HPDE6-E6E7 (cell line): ENCODE measurements at regions not wholly inside any gene's neighbourhood (a gene's known extent, or its start where the extent isn't known, plus 50 kb on each side); places are given as distances from the start of the nearest gene placed in this dataset.

Source experiments
- DNase-seq: peaks from one replicate; pipeline ENCODE4 v3.0.0; 2011; ENCODE audit warnings: missing footprints; ENCODE audit errors: extremely low spot score

DNA sequence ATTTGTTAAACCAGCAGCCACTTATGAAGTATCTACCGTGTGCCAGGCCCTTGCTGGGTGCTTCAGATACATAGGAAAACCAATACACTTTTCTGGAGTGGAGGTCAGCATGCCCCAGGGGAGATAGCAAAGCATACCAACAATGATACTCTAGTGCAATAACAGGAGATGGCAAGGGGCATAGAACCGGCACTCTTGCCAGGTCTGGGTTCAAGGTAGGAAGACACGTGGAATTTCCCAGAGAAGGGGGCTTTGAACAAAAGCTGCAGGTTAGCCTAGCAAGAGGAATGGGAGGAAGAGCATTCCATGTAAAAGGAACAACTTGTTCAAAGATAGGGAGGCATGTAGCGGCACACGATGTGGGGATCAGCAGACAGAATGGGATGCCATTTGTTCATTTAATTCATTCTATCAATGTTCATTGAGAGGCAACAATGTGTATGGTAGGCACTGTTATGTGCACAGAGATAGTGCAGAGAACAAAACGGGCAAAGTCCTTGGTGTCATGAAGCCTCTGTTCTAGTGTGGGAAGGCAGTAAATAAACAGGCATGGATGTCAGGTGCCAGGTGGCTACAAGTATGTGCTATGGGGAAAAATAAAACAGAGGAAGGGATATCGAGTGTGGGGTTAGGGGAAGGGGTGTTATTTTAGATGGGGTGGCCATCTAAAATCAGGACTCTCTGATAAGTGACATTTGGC is 162.6 kb upstream of the E2F8 start:
- no peak for DNase-seq

DNA sequence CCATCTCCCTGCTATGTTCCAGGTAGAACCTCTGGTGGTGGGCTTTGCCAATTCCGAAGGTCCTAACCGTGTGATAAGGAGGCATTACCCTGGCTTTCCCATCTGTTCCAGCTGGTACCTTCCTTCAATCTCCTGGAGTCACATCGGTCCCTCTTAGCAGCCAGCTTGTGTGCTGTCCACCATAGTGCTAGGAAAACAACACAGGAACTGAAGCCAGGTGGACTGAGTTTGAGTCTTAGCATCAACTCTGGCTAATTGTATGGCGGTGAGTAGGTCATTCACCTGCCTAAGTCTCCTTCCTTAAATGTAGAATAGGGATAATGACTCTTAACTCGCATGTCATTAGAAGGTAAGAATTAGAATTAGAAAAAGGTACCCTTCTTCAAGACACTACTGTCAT is 159.6 kb upstream of the E2F8 start:
- DNase-seq, result no peak

DNA sequence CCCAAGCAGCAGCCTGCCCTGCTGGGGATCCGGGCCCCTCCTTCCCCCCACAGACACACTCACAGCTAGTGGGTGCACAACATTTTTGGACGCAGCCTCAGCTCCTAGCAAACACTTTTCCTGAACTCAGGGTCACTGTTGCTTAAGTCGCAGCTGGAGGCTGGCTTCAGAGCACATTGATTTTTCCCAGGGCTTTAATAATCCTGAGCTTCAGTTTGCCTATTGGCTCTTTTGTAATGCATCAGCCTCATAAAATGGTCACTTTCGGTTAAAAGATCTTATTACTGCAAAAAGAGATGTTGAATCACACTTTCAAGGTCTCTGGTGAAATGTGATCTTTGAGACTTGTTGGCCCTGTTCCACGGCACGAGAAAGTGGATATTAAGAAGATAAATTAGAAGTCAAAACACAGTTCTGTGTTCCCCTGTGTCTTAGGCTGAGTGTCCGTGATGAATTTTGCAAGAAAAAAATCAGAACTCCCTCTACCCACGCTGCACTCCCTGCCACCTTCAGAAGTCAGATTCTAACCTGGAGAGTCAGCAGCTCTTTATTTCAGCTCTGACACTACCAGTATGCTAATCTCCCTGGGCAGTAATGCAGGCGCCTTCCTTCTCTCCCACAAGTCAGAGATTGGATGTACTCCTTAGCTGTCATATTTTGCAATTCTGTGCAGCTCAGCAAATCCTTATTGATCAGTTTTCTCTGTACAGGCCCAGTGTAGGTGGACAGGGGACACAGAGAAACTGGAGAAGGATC is 158.2 kb upstream of the E2F8 start:
- no peak for DNase-seq

DNA sequence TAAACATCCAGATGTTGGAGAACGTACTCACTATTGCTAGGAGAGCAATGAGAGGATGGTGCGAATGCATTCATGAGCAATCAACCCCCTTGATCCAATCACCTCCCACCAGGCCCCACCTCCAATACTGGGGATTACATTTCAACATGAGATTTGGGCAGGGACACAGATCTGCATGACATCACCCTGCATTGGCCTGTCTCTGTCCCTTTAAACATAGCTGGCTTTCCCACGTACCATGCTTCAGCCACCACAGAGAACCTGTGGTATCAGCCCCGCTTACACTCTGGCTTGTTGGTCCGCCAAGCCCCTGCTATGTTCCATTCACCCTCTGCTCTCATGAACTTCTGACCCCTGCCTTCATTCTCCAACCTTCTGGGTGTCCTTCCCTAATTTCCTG is 157.5 kb upstream of the E2F8 start:
- DNase-seq, result no peak

DNA sequence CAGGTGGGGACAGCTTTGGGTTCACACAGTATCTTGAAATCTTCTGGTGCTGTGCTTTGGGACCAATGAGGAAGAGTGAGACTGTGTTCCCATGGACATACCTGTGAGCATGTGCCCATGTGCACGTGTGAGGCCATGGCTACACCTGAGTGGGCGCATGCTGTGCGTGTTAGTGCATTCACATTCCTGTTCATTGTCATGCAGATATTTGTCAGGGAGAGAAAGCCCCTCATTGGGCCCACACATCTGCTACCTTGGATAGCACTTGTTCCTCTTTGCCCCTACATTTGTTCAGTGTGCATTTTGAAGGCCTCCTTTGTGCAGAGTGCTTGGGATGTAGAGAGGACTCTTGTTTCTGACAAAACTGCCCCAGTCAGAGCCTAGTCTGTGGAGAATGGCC is 154.3 kb upstream of the E2F8 start:
- DNase-seq, result no peak

DNA sequence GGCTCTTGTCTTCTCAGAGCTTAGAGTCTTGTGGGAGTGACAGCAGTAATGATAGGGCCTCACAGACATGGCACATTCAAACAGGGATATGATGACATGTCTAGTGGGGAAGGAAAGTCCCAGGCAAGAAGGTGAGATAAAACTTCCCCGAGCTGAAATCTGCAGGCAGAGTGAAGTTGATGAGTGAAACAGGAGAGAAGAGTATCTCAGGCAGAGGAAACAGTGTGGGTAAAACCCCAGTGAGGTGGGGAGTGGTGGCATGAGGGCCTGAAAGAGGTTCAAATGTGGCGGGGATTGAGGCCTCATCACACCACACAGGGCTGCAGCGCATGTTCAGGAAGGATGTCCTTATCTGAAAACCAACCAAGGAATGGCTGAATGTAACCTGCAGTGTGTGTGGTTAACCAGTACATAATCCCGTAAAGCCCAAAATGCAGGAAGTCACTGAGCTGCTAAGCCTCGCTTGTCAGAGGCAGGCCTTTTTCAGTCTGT is 153.8 kb upstream of the E2F8 start:
- DNase-seq, result no peak

DNA sequence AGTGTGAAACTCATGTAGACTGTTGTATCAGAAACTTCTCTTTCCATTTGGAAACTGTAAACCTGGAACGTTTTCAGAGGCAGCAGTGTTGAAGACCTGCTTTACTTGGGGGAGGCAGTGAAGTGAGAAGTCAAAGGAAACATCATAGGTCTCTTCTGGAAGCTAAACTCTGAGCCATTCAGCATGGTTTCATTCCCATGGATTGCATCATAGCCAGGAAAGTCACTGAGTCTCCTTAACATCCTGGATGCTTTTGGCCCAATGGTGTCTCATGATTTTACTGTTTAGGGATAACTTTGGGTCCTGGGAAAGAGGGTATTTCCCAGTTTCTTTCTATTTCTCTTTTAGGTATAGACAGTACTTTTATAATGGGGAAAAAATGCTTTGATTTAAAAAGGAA is 153.2 kb upstream of the E2F8 start:
- no peak for DNase-seq

DNA sequence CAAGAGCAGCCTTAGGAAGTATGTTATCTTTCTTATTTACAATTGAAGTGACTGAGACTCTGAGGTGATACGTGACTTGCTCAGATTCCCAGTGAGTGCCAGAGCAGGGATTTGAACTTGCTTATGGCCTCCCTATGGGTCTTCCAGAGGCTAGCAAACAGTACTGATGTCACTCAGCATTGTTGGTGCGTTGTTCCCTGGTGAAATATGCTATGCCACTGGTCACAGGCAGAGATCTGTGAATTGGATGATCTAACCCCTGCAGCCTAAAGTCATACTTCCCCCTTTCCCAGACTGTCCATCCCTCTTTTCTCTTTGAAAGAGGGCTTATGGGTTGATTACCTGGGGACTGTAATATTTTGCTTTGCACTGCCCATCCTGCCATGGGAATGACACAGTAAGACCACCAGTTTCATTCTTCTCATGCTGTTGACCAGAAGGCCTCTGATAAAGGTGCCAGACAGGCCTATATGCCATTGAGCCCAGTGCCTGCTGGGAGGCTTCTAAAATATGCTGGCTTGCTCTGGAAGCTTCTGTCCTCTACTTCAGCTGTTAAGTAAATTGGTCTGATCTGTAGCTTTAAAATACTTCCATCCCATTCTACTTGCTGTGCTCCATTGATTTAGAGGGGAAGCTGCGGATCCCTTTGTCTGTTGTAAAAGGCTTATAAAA is 152.2 kb upstream of the E2F8 start:
- DNase-seq, result no peak

DNA sequence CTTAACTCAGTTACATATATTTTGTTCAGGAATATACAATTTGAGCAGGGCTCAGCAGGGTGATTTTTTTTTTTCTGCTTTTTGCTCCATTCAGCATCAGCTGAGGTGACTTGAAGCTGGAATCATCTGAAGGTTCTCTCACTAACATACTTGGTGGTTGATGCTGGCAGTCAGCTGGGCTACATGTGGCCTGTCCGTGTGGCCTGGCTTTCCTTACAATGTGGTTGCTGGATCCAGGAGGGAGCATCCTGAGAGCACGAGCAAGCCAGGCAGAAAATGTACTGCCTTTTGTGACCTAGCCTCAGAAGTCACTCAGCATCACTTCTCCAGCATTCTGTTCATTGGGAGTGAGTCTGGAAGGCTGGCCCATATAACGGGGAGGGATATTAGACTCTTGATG is 151.6 kb upstream of the E2F8 start:
- no peak for DNase-seq

DNA sequence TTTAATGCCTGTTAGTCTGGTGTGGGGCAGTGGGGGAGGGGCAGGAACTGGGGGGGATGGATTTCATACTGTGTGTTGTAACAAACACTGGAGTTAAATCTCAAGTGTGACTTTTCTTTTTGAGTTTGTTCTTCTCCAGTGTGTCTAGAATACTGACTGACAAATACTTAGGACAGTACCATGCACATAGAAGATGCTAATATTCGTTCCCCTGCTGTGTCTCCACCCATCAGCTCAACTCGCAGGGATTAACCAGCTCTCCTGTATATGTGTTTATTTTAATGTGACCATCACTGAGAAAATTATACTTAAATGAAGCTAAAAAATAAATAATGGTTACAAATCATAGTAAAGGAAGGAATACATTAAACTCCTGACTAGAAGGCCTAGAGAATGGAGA is 150.9 kb upstream of the E2F8 start:
- DNase-seq, result no peak

DNA sequence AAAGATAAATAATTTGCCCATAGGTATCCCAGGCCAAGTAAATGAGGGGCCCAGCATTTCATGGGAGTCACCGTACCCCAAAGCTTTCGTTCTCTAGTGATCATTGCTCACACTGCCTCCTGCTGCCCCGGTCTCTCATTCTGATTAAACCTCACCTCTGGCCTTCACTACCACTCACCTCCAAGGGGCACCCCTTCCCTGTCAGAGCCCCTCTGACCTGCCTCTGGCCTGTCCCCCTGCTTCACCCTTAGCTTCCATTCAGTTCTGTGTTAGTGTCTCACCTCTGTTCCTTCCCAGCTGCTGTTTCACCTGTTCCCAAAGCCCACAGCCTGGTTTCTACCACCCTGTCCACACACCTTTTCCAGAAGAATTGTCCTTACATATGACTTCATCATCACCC is 150.3 kb upstream of the E2F8 start:
- DNase-seq, result no peak

DNA sequence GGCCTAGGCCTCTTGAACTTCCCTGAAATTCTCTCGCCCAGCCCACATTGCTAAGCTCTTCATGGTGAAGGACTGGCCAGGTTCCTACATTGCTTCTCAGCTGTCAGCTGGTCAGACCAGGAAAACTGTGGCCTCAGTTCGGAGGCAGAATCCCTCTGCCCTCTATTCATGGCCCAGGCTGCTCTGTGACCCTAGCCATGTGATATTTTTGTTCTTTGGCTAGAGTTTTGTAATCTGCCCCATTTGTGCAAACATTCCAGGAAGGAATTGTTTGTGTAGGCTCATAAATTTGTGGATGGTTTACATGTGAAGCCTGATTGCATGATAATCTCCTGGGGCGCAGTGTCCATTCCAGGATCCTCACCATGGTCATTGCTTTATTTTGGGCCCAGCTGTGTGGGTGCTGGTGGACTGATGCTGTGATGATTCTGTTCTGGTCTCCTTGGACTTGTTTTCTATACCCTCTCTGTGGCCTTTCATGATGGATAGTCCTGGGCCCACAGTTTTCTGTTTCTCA is 149.1 kb upstream of the E2F8 start:
- no peak for DNase-seq

DNA sequence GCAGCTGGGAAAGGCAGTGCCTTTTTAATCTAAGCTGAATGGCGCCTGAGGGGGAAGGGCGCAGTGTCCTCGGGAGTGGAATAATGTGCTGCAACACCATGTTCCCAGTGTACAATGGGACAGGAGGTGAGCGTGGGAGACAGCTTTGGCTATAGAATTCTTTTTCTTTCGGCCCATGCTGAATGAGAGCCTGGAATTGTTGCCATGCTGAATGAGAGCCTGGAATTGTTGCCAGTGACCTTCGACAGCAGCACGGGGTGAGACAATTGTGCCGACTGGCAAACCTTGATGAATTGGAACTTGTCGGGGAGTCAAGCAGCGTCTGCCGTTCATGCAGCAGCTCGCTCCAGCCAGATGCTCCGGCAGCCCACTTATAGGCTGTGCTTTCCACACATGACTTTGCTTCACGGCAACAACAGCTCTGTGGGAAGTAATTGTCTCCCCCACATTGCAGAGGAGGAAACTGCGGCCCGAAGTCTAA is 141.4 kb upstream of the E2F8 start:
- DNase-seq, result no peak

DNA sequence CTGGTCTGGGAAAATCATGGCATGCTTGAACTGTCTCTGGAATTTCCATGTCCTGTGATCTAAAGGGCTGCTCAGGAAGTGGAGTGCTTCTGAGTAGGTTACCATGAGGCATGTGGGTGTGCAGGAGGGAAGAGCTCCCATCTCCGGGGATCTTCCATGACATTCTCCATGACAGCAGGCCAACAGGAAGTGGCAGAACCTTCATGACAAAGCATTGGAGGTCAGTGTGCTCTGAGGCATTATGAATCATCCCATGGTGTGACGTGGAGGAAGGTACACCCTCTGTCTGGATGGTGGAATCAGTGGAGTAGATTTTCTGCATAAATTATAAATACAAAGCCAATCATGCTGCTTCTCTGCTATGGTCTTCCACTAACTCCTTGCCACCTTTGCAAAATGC is 139.6 kb upstream of the E2F8 start:
- DNase-seq, result peak; percentile 65

DNA sequence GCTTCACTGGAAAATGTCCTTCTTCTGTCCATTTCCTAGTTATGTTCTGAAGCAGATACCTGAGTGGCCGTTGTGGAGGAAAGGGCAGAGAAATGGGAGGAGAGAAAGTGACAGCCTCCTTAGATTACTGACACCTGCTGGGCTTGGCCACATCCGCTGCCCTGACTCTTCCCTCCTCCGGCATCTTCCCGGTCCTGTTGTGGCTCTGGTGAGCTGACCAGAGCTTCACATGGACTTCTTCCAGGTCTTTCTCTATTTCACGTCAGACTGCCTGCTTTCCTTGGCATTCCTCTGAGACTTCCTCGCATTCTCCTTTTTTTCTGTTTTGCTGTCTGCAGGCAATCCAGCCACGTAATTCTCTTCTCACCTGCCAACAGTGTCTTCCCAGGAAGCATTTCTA is 138.7 kb upstream of the E2F8 start:
- no peak for DNase-seq

DNA sequence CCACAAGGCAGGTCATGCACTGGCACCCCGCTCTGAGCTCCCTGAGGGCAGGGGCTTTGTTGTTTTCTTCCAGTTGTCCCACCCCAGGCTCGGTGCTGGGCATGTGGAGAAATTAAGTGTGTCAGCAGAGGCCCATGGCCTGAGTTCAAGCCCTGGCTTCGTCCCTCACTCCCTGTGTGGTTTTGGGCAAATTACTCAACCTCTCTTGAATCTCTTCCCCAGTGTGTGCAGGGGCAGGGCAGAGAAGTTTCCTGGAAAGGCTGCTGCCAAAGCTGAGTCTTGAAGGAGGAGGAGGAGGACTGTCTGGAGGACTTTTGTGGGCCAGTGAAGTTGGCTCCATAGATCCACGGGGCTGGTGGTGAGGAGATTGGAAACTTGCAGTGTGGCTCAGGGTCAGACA is 138.1 kb upstream of the E2F8 start:
- no peak for DNase-seq

DNA sequence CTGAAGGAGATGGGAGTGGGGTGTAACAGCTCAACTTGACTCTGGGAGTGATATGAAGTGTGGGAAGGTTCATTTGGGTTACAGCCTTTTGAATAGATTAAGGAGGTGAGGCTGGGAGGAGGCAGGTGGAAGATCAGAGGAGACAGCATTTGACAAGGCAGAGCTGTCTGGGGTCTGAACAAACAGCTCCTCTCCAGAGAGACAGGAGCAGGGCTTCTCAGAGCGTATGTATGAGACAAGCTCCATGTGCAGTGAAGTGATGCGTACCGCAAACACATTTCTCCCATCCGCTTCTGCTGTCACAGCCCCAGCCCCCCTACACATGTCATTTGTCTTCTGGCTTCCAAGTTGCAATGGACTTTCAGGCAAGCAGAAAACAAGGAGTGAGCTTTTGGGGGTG is 137.1 kb upstream of the E2F8 start:
- no peak for DNase-seq

DNA sequence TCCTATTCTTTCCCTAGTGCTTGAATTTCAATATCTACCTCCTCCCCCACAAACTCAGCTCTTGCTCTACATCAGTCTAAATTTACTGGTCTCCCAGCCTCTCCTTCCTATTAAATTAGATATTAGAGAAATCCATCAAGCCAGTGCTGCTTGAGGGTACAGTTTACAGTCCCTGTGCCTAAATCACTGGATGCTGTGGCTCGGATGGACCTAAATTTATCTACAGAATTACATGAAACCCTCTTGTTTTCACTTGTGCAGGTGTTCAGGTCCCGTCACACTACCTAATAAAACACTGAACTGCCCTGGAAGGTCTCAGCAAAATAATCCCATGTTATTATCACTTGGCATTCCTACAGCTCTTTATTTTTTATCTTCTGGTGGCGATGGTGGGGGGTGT is 134.7 kb upstream of the E2F8 start:
- DNase-seq, result no peak

DNA sequence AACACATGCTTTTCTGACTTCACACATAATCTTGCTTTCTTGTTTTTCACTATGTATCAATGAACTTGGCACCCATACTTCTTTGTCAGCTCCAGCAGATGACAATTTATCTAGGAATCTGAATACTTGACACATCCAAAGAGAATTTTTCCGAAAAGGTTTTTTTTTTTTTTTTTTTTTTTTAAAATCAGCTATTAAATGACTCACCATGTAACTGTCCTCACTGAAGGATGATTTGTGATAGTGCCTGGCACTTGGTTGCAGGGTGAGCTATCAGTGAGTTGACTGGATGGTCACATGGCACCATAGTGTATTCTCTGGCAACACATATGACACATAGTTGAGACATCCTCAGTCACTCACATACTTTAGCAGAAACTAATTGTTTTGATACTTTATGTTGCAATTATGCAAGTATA is 133.4 kb upstream of the E2F8 start:
- peak; percentile 75 for DNase-seq

DNA sequence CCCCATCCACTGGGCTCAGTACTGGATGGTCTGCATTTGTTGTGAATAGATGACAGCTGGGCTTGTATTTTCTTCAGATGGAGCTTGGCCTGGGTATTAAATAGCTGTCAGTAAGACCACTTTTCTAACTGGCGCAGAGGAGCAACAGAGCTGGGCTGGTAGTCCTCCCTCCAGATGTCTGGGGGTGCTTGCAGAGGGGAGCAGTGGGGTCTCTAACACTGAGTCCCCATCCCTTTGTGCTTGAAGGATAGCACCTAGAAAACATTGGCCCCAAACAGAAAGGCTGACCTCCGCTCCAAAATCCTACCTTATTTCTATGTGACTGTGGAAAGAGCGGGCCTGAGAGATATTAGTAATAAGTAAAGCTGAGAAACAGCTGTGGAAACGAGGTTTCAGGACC is 131.6 kb upstream of the E2F8 start:
- DNase-seq, result no peak

DNA sequence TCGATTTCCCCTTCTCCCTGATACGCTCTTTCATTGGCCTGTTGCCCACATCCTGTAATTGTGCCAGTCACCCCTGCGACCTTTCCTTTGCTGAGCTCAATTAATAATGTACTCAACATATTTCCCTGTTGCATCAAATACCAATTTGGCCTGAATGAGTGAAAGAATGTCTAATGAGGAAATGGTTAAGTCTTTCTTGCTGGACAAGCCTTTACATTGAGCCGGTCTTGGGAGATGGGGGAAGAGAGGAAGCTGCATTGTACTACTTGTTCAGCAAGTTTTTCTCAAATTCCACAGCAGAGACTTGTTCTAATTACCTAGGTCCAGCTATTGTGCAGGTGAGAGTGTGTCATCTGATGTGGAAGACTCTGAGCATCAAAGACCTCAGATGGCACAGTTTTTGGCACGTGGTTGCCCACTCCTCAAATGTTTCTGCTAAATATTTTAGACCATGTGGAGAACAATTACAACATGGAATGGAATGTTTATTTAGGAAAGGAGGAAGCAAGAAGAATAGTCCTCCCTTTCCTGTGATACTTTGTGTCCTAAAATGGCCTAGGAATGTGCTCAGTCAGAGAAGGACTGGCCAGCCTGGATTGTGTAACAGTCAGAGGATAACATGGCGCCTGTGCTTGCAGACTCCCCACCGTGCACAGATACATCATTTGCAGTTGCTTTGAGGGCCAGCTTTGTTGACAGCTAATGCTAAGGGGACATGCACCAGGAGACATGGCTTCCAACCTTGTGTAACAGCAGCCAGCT is 129.5 kb upstream of the E2F8 start:
- peak; percentile 81 for DNase-seq
